GM12878 (cell line): ENCODE measurements at regions not wholly inside any gene's neighbourhood (a gene's known extent, or its start where the extent isn't known, plus 50 kb on each side); places are given as distances from the start of the nearest gene placed in this dataset.

Source experiments
- ATAC-seq: fragments of 200-7000 bp; cut with Tn5 transposase; 3 replicates; pipeline ENCODE4 v1.9.1; 2020; ENCODE audit warnings: mild to moderate bottlenecking, moderate library complexity
- BruUV-seq: library from RNA; stranded (reverse); fragments of 400-500 nt; replicated peaks from 2 replicates; lab custom pipeline; 2021; lab: Mats Ljungman, UMichigan
- CTCF ChIA-PET: fragments of 300-600 bp; sonication (Branson Sonifier 250); formaldehyde crosslinking; extraction: SDS; loops from one replicate; lab custom pipeline; 2021; ENCODE audit warnings: inconsistent platforms; lab: Yijun Ruan, JAX
- POLR2A ChIA-PET: fragments of 350-600 bp; formaldehyde crosslinking; extraction: SDS; loops from one replicate; lab custom pipeline; 2021; ENCODE audit warnings: inconsistent platforms; lab: Charles Lee
- RAD21 ChIA-PET: fragments of 300-600 bp; sonication (Branson Sonifier 250); formaldehyde crosslinking; loops from one replicate; lab custom pipeline; 2023; ENCODE audit warnings: antibody characterized with exemption; ENCODE audit not compliant: unreplicated experiment; lab: Charles Lee
- SMC1A ChIA-PET: fragments of 300-600 bp; sonication (Branson Sonifier 250); formaldehyde crosslinking; loops from one replicate; lab custom pipeline; 2023; ENCODE audit not compliant: unreplicated experiment, uncharacterized antibody; lab: Charles Lee
- DNase-seq: peaks from one replicate; pipeline ENCODE4 v3.0.0-alpha.2; 2011; ENCODE audit warnings: low read depth, low spot score
- FAIRE-seq: peaks from 3 replicates; lab custom pipeline; 2011; peaks lifted over from hg19 to GRCh38; lab: Jason Lieb, UNC
- H2AFZ ChIP-seq: 2 replicates; pipeline ENCODE4 v1.6.0; 2011; ENCODE audit warnings: low read depth, low read length, control low read depth; ENCODE audit not compliant: control insufficient read depth
- H3K27ac ChIP-seq: 2 replicates; pipeline ENCODE4 v1.5.1; 2011; ENCODE audit warnings: control low read depth; ENCODE audit not compliant: control insufficient read depth, insufficient read depth
- H3K27me3 ChIP-seq, 2 experiments: replicated peaks in 1 of 2; 2 replicates each; pipeline versions ENCODE4 v1.6.0 to v1.6.1; 2011; ENCODE audit warnings: low read length in 1 of 2; ENCODE audit not compliant: control insufficient read depth in 2 of 2, insufficient read depth in 2 of 2
- H3K36me3 ChIP-seq, 2 experiments: 2 replicates each; pipeline ENCODE4 v1.5.1; 2011; ENCODE audit warnings: low read length in 1 of 2; ENCODE audit not compliant: control insufficient read depth in 2 of 2, insufficient read depth in 2 of 2
- H3K4me1 ChIP-seq: 2 replicates; pipeline ENCODE4 v1.6.1; 2011; ENCODE audit warnings: mild to moderate bottlenecking, low read length, moderate library complexity, mixed read lengths; ENCODE audit not compliant: control insufficient read depth, insufficient read depth
- H3K4me2 ChIP-seq: 2 replicates; pipeline ENCODE4 v1.6.0; 2011; ENCODE audit warnings: control low read depth; ENCODE audit not compliant: control insufficient read depth, insufficient read depth
- H3K4me3 ChIP-seq: fragments of 200-600 bp; sonication (generic); 2 replicates; pipeline ENCODE4 v1.5.1; 2016
- H3K79me2 ChIP-seq: 2 replicates; pipeline ENCODE4 v1.6.0; 2011; ENCODE audit warnings: low read length; ENCODE audit not compliant: control insufficient read depth, insufficient read depth
- H3K9ac ChIP-seq: 2 replicates; pipeline ENCODE4 v1.8.0; 2011; ENCODE audit warnings: low read length, control low read depth, mixed read lengths; ENCODE audit not compliant: control insufficient read depth, insufficient read depth
- H3K9me3 ChIP-seq: replicated peaks from 3 replicates; pipeline ENCODE4 v1.5.1; 2011; ENCODE audit warnings: mild to moderate bottlenecking, low read length; ENCODE audit not compliant: control insufficient read depth, insufficient read depth
- H4K20me1 ChIP-seq: 2 replicates; pipeline ENCODE4 v1.6.0; 2011; ENCODE audit not compliant: control insufficient read depth, insufficient read depth
- RB1 ChIP-seq: fragments of 450-650 bp; formaldehyde crosslinking; IDR thresholded peaks from 2 replicates; pipeline ENCODE4 v1.6.1; 2017; ENCODE audit warnings: mild to moderate bottlenecking, borderline replicate concordance
- SMARCA5 ChIP-seq: fragments of 450-650 bp; IDR thresholded peaks from 2 replicates; pipeline ENCODE4 v1.6.1; 2017; ENCODE audit warnings: mild to moderate bottlenecking
- WGBS: methylation state at CpG from one replicate; pipeline ENCODE4 v1.1.6; 2016; ENCODE audit warnings: low lambda C conversion rate; ENCODE audit not compliant: insufficient replicate concordance, insufficient coverage; ENCODE audit errors: missing lambda C conversion rate; 5-methylcytosine and 5-hydroxymethylcytosine counted together
- in situ Hi-C: fragments of 300-500 bp; cut with MboI; formaldehyde crosslinking; loops from 9 replicates; pipeline ENCODE4 v1.14.3; 2018; ENCODE audit warnings: mixed read lengths
- intact Hi-C: fragments of 100-400 bp; cut with micrococcal nuclease; formaldehyde crosslinking; loops from one replicate; pipeline ENCODE4 v1.14.2; 2022; ENCODE audit not compliant: unreplicated experiment

GRCh38 chr11:71357414-71357813 is 90.8 kb downstream of the DHCR7 start:
- no peak overlapping the region for H3K4me3 ChIP-seq
- H3K4me1 ChIP-seq: no peaks in the 10 kb centered on the region; the same call in 1 of the 2 replicates
- TF ChIP-seq RB1: no peak
- no peaks in the 10 kb centered on the region; a peak in 2 of 4 replicates for H3K27me3 ChIP-seq
- no peaks in the 10 kb centered on the region for H3K79me2 ChIP-seq
- SMC1A ChIA-PET: no interaction called here
- WGBS: 28% methylated on average over 9 of the region's 9 CpGs
- H3K27ac ChIP-seq: no peak overlapping the region
- no TSS peak for BruUV-seq
- H3K9me3 ChIP-seq: no peaks in the 10 kb centered on the region; the same call in 1 of the 3 replicates
- no peak for FAIRE-seq
- H3K36me3 ChIP-seq: no peaks in the 10 kb centered on the region
- in situ Hi-C loops (no loop called here), intact Hi-C loops (no loop called here)
- POLR2A ChIA-PET: no interaction called here
- H4K20me1 ChIP-seq: no peaks in the 10 kb centered on the region
- ATAC-seq: no peak
- H3K4me2 ChIP-seq: no peak overlapping the region
- no peak for DNase-seq
- CTCF ChIA-PET: no interaction called here
- H3K9ac ChIP-seq: no peak overlapping the region
- H2AFZ ChIP-seq: no peak overlapping the region
- RAD21 ChIA-PET: no interaction called here

DNA sequence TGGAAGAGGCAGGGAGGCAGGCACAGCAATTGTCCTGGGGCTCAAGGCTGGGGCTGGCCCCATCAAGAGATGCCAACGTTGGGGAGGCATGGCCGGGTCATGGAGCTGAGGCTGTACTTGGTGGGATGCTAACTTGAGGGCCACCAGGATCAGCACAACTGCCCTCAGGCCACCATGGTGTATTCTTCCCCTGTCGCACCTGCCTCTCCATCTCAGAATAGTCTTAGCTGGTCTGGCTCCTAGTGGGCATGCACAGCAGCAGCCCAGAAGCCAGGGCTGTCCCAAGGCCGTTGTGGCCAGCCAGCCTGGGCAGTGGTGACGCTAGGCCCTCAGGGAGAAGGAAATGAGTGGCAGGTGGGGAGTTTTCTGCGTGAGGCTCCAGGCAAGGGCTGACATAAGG is 91.3 kb downstream of the DHCR7 start:
- CTCF ChIA-PET: no interaction called here
- FAIRE-seq (no peak), DNase-seq (no peak), ATAC-seq (no peak)
- POLR2A ChIA-PET: no interaction called here
- Histone ChIP-seq H2AFZ (no peak overlapping the region), H3K9me3 (no peaks in the 10 kb centered on the region; the same call in 1 of the 3 replicates), H3K4me1 (no peaks in the 10 kb centered on the region; the same call in 1 of the 2 replicates), H3K27ac (no peak overlapping the region), H3K79me2 (no peaks in the 10 kb centered on the region), H3K9ac (no peak overlapping the region), H3K27me3 (no peaks in the 10 kb centered on the region; a peak in 2 of 4 replicates), H3K4me2 (no peak overlapping the region), H3K36me3 (no peaks in the 10 kb centered on the region), H4K20me1 (no peaks in the 10 kb centered on the region), H3K4me3 (no peak overlapping the region)
- in situ Hi-C loops: no loop called here
- SMC1A ChIA-PET: no interaction called here
- no TSS peak for BruUV-seq
- no peak for TF ChIP-seq SMARCA5
- intact Hi-C loops: no loop called here
- 18% methylated on average over 6 of the region's 6 CpGs for WGBS
- RAD21 ChIA-PET: no interaction called here
